ENCODE measurements at regions not wholly inside any gene's neighbourhood (a gene's known extent, or its start where the extent isn't known, plus 50 kb on each side); places are given as distances from the start of the nearest gene placed in this dataset.

- no peak for DNase-seq (ENCODE audit: low read depth)
- TF ChIP-seq CTCF (IDR thresholded peaks at IDR 0.05; ENCODE audit: control insufficient read depth, extremely low read depth, insufficient read depth): no peak
- H3K4me3 ChIP-seq (ENCODE audit: low read depth, low read length): no peak overlapping the region
These were observed 58.5 kb upstream of the ATF7IP start for GRCh38 chr12:14307004-14307403.

GRCh38 chr12:14308516-14308915 lies 57.0 kb upstream of the ATF7IP start:
- TF ChIP-seq CTCF (IDR thresholded peaks at IDR 0.05; ENCODE audit: control insufficient read depth, extremely low read depth, insufficient read depth): no peak
- H3K4me3 ChIP-seq (ENCODE audit: low read depth, low read length): no peak overlapping the region
- DNase-seq (ENCODE audit: low read depth): no peak

- no peak for DNase-seq (ENCODE audit: low read depth)
- H3K4me3 ChIP-seq (ENCODE audit: low read depth, low read length): no peak overlapping the region
- no peak for TF ChIP-seq CTCF (IDR thresholded peaks at IDR 0.05; ENCODE audit: control insufficient read depth, extremely low read depth, insufficient read depth)
These were observed 54.6 kb upstream of the ATF7IP start for GRCh38 chr12:14310866-14311265.

GRCh38 chr12:14313379-14314138 lies 51.9 kb upstream of the ATF7IP start:
- no peak for DNase-seq (ENCODE audit: low read depth)
- no peak for TF ChIP-seq CTCF (IDR thresholded peaks at IDR 0.05; ENCODE audit: control insufficient read depth, extremely low read depth, insufficient read depth)
- H3K4me3 ChIP-seq (ENCODE audit: low read depth, low read length): no peak overlapping the region

- DNase-seq (ENCODE audit: low read depth): no peak
- no peak overlapping the region for H3K4me3 ChIP-seq (ENCODE audit: low read depth, low read length)
- no peak for TF ChIP-seq CTCF (IDR thresholded peaks at IDR 0.05; ENCODE audit: control insufficient read depth, extremely low read depth, insufficient read depth)
These were observed 50.7 kb upstream of the ATF7IP start for GRCh38 chr12:14314801-14315200.

GRCh38 chr12:14315501-14315900 lies 50.0 kb upstream of the ATF7IP start:
- TF ChIP-seq CTCF (IDR thresholded peaks at IDR 0.05; ENCODE audit: control insufficient read depth, extremely low read depth, insufficient read depth): no peak
- H3K4me3 ChIP-seq (ENCODE audit: low read depth, low read length): no peak overlapping the region
- DNase-seq (ENCODE audit: low read depth): no peak

Data from LNCaP clone FGC (cell line).